Anterior cingulate cortex (tissue), 58 donors: ENCODE measurements at regions not wholly inside any gene's neighbourhood (a gene's known extent, or its start where the extent isn't known, plus 50 kb on each side); places are given as distances from the start of the nearest gene placed in this dataset.

Experiments
- DNase-seq, 58 donors: peaks; one replicate each; lab custom pipeline; 2025; lab: John Stamatoyannopoulos, UW

- DNase-seq: no peak
Observed at GRCh38 chr6:88558981-88559380, 392.8 kb upstream of the CNR1 start.

DNA sequence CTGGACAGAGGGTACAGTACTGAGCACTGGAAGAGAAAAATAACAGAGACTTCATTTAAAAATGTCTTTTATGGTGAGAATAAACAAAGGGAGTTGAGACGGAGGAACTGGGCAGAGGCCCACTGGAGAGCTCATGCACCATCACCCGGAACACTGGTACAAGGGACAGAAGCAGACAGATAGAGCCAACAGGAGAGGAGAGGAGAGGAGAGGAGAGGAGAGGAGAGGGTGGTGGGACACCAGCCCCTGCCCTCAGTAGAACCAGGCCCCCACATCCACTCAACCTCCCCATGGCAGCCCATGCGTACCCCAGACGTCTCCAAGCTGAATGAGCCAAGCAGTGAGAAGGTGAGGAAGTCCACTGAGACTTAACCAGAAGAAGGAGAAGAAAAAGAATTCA lies 390.5 kb upstream of the CNR1 start:
- DNase-seq: no peak

GRCh38 chr6:88548891-88549505 lies 382.9 kb upstream of the CNR1 start:
- no peak for DNase-seq

DNA sequence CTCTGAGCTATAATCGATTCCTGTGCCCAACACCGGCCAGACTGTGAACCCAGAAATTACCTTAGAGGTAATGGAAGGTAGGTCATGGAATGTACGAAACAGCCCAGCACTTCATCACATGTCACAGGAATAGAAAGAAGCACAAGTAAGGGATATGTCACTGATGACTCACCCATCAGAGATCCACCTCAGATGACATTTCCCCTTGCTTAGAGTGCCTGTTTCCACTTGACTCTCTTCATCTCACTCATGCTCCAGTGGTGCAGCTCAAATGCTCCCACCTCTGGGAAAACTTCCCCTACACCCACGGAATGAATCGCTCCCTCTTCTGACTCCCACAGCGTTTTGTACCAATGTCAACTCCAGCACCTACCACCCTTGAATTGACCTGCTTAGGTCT lies 381.6 kb upstream of the CNR1 start:
- DNase-seq: no peak

DNA sequence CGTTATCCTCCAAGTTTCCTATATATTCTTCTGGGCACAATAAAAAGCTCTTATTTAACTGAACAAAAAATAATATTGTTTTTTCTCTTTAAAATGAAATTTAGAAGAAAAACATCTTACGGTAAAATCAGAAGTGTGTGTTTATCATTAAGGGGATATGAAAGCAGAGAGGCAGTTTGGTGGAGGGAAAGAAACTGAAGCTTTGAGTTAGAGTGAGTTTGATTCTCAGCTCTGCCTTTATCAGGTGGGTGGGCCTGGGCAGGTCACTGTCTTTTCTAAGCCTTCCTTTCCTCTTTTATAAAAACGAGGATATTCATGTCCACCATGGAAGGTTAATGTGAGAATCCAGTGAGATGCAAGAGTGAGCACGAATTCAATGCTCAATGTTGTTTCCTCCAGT lies 379.8 kb upstream of the CNR1 start:
- DNase-seq: no peak

DNA sequence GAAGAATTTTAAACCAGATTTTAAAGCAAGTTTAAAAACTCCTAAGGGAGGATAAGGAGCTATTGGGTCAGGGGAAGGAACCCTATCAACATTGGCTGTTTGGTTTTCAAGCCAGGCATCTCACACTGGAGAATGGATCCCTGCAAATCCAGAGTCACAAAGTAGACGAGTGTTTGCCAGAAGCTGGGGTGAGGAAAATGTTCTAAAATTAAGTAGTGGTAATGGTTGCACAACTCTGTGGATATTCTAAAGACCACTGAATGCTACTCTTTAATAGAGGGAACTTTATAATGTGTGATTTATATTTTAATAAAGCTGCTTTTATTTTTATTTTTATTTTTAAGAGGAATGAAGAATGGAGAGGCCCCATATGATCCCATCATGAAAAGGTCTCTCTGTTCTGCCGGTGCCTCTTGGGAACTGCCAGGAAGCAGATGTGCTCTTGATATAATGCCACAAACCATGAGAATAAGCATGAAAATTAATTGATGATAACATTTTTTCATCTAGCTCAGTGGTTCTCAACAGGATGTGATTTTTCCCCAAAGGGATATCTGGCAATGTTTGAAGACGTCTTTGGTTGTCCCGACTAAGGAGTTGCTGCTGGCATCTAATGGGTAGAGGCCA lies 379.0 kb upstream of the CNR1 start:
- DNase-seq: no peak

DNA sequence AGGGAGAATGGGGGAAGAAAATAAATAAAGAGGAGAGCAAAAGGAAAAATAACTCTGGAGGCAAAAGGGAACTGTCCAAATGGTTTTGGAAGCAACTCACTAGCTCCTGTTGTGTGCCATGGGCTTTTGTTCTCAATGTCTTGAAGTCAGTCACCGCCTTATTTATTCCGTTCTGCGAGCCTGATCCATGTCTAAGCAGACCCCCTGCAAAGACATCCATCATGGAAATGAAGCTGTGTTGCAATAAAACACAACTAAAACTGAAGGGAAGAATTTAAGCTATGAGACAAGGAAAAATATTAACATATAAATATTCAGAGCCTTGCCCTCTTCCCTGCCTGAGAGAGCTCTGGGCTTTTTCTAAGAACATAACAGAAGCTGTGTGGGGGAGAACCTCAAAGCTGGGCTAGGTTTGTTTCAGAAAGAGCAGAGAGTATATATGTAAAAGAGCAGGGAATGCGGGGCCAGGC lies 373.2 kb upstream of the CNR1 start:
- DNase-seq: no peak

GRCh38 chr6:88538840-88539239 lies 372.7 kb upstream of the CNR1 start:
- DNase-seq: no peak

DNA sequence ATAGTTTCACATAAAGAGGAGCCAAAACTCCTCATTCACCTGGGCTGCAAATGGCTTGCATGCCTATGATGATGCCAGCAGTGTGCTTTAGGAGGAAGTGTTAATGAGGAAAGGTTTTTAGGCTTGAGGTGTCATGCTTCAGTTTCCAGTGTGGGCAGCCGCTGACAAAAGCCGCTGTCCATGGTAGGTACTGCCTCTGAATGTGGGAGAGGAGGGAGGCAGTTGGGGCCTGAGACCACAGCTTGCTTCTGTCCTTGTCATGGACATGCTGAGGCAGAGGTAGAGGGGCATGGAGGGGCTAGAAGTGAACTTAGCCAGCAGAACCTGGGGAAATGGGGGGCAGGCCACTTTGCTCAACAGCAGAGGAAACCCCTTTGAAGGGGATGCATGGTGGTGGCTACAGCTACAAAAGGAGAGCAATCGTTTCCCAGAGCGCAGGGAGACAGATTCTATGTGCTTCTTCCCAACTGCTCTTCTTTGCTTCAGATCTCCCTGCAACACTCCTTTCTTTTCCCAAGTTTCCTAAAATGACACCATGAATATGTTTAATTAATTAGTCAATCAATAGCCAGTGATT lies 372.1 kb upstream of the CNR1 start:
- DNase-seq: no peak

- peak in 2 of 58 donors; percentile 4 to 24 for DNase-seq
Observed at GRCh38 chr6:88536071-88536625, 370.0 kb upstream of the CNR1 start.

DNA sequence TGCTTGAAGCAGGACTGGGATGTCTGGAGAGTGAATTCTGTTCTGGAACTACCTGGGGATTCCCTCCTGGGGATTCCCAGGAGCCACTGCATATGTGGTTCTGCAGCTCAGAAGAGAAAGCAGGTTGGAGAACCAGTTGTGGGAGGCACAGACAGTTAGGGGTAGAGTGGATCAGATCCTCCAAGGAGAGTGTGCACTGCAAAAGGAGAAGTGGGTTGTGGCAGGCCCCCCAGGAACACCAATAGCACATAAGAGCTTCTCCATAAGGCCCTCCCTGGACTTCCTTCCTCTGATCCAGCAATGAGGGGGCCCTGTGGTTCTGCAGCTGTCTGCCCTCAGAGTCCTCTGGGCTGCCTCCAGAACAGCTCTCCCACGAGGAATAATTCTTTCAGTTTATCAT lies 369.2 kb upstream of the CNR1 start:
- DNase-seq: no peak

GRCh38 chr6:88532241-88532860 lies 366.2 kb upstream of the CNR1 start:
- DNase-seq: no peak

DNA sequence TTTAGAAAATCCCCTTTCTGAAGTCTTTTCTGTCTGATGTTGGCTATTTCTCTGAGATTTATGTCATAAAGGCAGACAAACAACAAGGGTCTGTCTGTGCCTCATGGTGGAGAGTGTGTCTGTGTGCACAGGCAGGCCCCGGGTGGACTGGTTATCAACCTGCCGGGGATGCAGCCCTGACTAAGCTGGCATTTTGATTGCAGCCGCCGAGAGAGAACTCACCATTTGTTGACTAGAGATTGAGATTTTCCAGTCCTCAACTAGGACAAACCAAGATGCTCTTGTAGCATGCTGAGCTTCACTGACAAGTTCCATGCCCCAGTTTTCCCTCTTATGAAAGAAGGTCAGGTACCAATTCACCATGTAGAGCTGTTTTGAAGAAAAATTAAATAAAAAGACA lies 363.6 kb upstream of the CNR1 start:
- no peak for DNase-seq

- DNase-seq: no peak
Observed at GRCh38 chr6:88520445-88520844, 354.3 kb upstream of the CNR1 start.

DNA sequence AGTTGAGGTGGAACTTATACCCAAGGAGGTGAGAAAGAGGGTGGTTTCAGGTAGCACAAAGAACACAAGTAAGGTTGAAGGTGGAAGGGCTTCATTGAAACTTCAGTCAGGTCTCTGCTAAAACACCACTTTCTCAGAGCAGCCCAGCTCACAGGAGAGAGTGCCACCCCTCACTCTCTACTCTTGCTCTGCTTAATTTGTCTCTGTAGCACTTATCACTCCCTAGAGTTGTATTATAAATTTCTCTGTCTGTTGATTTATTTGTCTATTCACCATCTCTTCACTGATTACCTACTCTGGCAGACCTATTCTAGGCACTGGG lies 353.8 kb upstream of the CNR1 start:
- no peak for DNase-seq

GRCh38 chr6:88519301-88520016 lies 353.3 kb upstream of the CNR1 start:
- DNase-seq: peak in 1 of 58 donors; percentile 3

DNA sequence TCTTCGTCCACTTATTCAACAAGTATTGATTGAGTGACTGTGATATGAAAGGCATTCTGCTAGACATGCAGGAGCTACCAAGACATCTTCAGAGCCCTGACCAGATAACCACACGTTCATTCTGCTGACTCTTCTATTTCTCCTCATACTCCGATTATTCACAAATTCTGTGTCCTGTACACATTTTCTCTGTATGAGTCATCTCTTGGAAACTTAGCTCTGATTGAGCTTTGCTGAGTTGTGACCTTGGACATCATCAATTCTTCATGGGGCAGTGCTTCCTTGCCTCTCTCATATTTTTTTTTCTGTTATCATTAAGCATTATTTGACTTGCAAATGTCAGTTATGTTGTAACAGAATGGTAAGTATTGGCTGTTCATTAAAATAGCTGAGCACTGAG lies 351.6 kb upstream of the CNR1 start:
- DNase-seq: no peak

GRCh38 chr6:88513920-88514319 lies 347.8 kb upstream of the CNR1 start:
- DNase-seq: no peak

DNA sequence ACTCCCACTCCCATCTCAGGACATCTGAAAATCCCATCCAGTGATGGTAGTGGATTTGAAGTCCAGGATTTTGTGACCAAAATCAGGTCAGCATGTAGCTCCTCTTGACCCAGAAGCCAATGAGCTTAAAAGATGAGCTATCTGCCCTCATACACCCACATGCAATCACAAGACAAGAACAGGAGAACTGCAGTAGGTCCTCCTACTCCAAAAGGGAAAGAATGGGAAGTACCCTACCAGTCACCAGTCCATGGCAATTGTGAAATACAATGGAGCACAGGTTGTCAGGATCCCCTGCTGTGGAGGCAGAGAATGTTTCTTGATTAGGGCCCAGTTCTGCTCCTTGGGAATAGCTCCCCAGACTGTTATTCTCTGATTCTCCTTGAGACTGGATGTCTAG lies 347.3 kb upstream of the CNR1 start:
- no peak for DNase-seq

DNA sequence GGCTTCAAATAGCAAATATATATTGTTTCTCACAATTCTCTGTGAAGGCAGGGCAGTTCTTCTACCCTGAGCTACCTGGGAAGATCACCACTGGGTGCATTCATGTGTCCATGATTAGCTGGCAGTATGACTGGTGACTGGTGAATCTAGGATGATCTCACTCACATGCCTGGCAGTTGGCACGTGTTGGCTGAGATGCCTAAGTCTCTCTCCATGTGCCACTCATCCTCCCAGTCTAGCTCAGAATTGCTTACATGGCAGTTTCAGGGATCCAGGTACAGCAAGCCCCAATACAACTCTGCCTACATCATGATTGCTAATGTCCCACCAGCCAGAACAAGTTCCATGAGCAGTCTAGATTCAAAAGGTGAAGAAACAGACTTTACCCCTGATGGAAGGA lies 346.8 kb upstream of the CNR1 start:
- DNase-seq: no peak

DNA sequence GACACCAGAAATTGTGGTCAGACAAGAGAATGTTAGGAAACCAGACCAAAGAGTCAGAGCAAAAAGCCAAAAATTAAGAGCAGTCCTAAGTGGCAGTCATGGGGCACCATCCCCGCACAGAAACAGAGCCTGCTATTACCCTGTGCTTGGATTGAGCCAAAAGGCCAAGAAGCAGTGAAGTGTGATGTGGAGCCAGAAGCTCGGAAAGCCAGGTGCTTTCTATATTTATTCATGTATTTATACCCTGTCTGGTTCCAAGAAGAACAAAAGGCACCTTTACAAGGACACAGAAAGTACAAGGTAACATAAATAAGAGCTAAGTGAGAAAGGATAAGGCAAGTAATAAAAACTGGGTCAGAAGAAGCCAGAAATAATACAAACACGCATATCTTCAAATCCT lies 336.2 kb upstream of the CNR1 start:
- no peak for DNase-seq
